ENCODE measurements at regions not wholly inside any gene's neighbourhood (a gene's known extent, or its start where the extent isn't known, plus 50 kb on each side); places are given as distances from the start of the nearest gene placed in this dataset.

GRCh38 chr6:170175644-170176135 lies 115.2 kb downstream of the DLL1 start:
- WGBS, 2 experiments (ENCODE audit: insufficient coverage in 2 of 2), result 88 to 89% methylated on average over 18 to 21 of the region's 28 CpGs
- H3K36me3 ChIP-seq (ENCODE audit: control insufficient read depth, insufficient read depth, low read length), result no peaks in the 10 kb centered on the region
- H3K4me1 ChIP-seq (ENCODE audit: control insufficient read depth, insufficient read depth, low read length, poor library complexity, severe bottlenecking), result no peaks in the 10 kb centered on the region
- H3K27ac ChIP-seq (ENCODE audit: low read depth, low read length, severe bottlenecking), result no peak overlapping the region
- no peaks in the 10 kb centered on the region for H3K9me3 ChIP-seq (ENCODE audit: control insufficient read depth, low read length)
- no peak overlapping the region for H3K4me3 ChIP-seq (ENCODE audit: extremely low read depth, insufficient read depth, low read length, poor library complexity, severe bottlenecking)

- Histone ChIP-seq H3K4me3 (ENCODE audit: extremely low read depth, insufficient read depth, low read length, poor library complexity, severe bottlenecking) (no peak overlapping the region), H3K4me1 (ENCODE audit: control insufficient read depth, insufficient read depth, low read length, poor library complexity, severe bottlenecking) (no peaks in the 10 kb centered on the region)
- 95 to 96% methylated on average over 20 to 36 of the region's 37 CpGs for WGBS, 2 experiments (ENCODE audit: insufficient coverage in 2 of 2)
Measured at GRCh38 chr6:170174771-170175643, 115.9 kb downstream of the DLL1 start.

GRCh38 chr6:170174124-170174770 lies 116.6 kb downstream of the DLL1 start:
- no peak overlapping the region for H3K27ac ChIP-seq (ENCODE audit: low read depth, low read length, severe bottlenecking)
- WGBS, 2 experiments (ENCODE audit: insufficient coverage in 2 of 2), result 96 to 97% methylated on average over 16 to 17 of the region's 17 CpGs

More at GRCh38 chr6:170174771-170175643, 115.9 kb downstream of the DLL1 start:
- Histone ChIP-seq H3K27ac (ENCODE audit: low read depth, low read length, severe bottlenecking) (no peak overlapping the region), H3K9me3 (ENCODE audit: control insufficient read depth, low read length) (no peaks in the 10 kb centered on the region), H3K36me3 (ENCODE audit: control insufficient read depth, insufficient read depth, low read length) (no peaks in the 10 kb centered on the region)

GRCh38 chr6:170173335-170173881 lies 117.5 kb downstream of the DLL1 start:
- Histone ChIP-seq H3K4me3 (ENCODE audit: extremely low read depth, insufficient read depth, low read length, poor library complexity, severe bottlenecking) (no peak overlapping the region), H3K4me1 (ENCODE audit: control insufficient read depth, insufficient read depth, low read length, poor library complexity, severe bottlenecking) (no peaks in the 10 kb centered on the region), H3K27ac (ENCODE audit: low read depth, low read length, severe bottlenecking) (no peak overlapping the region), H3K36me3 (ENCODE audit: control insufficient read depth, insufficient read depth, low read length) (no peaks in the 10 kb centered on the region), H3K9me3 (ENCODE audit: control insufficient read depth, low read length) (no peaks in the 10 kb centered on the region)
- 78 to 82% methylated on average over 3 to 4 of the region's 5 CpGs for WGBS, 2 experiments (ENCODE audit: insufficient coverage in 2 of 2)

More at GRCh38 chr6:170174124-170174770, 116.6 kb downstream of the DLL1 start:
- Histone ChIP-seq H3K4me1 (ENCODE audit: control insufficient read depth, insufficient read depth, low read length, poor library complexity, severe bottlenecking) (no peaks in the 10 kb centered on the region), H3K9me3 (ENCODE audit: control insufficient read depth, low read length) (no peaks in the 10 kb centered on the region), H3K4me3 (ENCODE audit: extremely low read depth, insufficient read depth, low read length, poor library complexity, severe bottlenecking) (no peak overlapping the region), H3K36me3 (ENCODE audit: control insufficient read depth, insufficient read depth, low read length) (no peaks in the 10 kb centered on the region)

- no peak overlapping the region for H3K27ac ChIP-seq (ENCODE audit: low read depth, low read length, severe bottlenecking)
- no peaks in the 10 kb centered on the region for H3K9me3 ChIP-seq (ENCODE audit: control insufficient read depth, low read length)
- H3K4me1 ChIP-seq (ENCODE audit: control insufficient read depth, insufficient read depth, low read length, poor library complexity, severe bottlenecking), result no peaks in the 10 kb centered on the region
- 90 to 96% methylated on average over 20 to 22 of the region's 28 CpGs for WGBS, 2 experiments (ENCODE audit: insufficient coverage in 2 of 2)
- H3K36me3 ChIP-seq (ENCODE audit: control insufficient read depth, insufficient read depth, low read length), result no peaks in the 10 kb centered on the region
- no peak overlapping the region for H3K4me3 ChIP-seq (ENCODE audit: extremely low read depth, insufficient read depth, low read length, poor library complexity, severe bottlenecking)
Measured at GRCh38 chr6:170172825-170173256, 118.0 kb downstream of the DLL1 start.

GRCh38 chr6:170172392-170172791 lies 118.5 kb downstream of the DLL1 start:
- no peaks in the 10 kb centered on the region for H3K4me1 ChIP-seq (ENCODE audit: control insufficient read depth, insufficient read depth, low read length, poor library complexity, severe bottlenecking)
- 70 to 78% methylated on average over 5 of the region's 5 CpGs for WGBS, 2 experiments (ENCODE audit: insufficient coverage in 2 of 2)
- H3K36me3 ChIP-seq (ENCODE audit: control insufficient read depth, insufficient read depth, low read length), result no peaks in the 10 kb centered on the region
- H3K9me3 ChIP-seq (ENCODE audit: control insufficient read depth, low read length), result no peaks in the 10 kb centered on the region
- H3K4me3 ChIP-seq (ENCODE audit: extremely low read depth, insufficient read depth, low read length, poor library complexity, severe bottlenecking), result no peak overlapping the region
- H3K27ac ChIP-seq (ENCODE audit: low read depth, low read length, severe bottlenecking), result no peak overlapping the region

- Histone ChIP-seq H3K9me3 (ENCODE audit: control insufficient read depth, low read length) (no peaks in the 10 kb centered on the region), H3K27ac (ENCODE audit: low read depth, low read length, severe bottlenecking) (no peak overlapping the region), H3K36me3 (ENCODE audit: control insufficient read depth, insufficient read depth, low read length) (no peaks in the 10 kb centered on the region), H3K4me3 (ENCODE audit: extremely low read depth, insufficient read depth, low read length, poor library complexity, severe bottlenecking) (no peak overlapping the region), H3K4me1 (ENCODE audit: control insufficient read depth, insufficient read depth, low read length, poor library complexity, severe bottlenecking) (no peaks in the 10 kb centered on the region)
- 80 to 85% methylated on average over 16 to 19 of the region's 19 CpGs for WGBS, 2 experiments (ENCODE audit: insufficient coverage in 2 of 2)
Measured at GRCh38 chr6:170167657-170168159, 123.2 kb downstream of the DLL1 start.

- H3K36me3 ChIP-seq (ENCODE audit: control insufficient read depth, insufficient read depth, low read length), result no peaks in the 10 kb centered on the region
- 82 to 89% methylated on average over 28 to 30 of the region's 31 CpGs for WGBS, 2 experiments (ENCODE audit: insufficient coverage in 2 of 2)
- no peaks in the 10 kb centered on the region for H3K4me1 ChIP-seq (ENCODE audit: control insufficient read depth, insufficient read depth, low read length, poor library complexity, severe bottlenecking)
- no peak overlapping the region for H3K27ac ChIP-seq (ENCODE audit: low read depth, low read length, severe bottlenecking)
- H3K9me3 ChIP-seq (ENCODE audit: control insufficient read depth, low read length), result no peaks in the 10 kb centered on the region
- H3K4me3 ChIP-seq (ENCODE audit: extremely low read depth, insufficient read depth, low read length, poor library complexity, severe bottlenecking), result no peak overlapping the region
Measured at GRCh38 chr6:170166511-170167122, 124.3 kb downstream of the DLL1 start.

- no peaks in the 10 kb centered on the region for H3K36me3 ChIP-seq (ENCODE audit: control insufficient read depth, insufficient read depth, low read length)
- 88 to 92% methylated on average over 18 to 21 of the region's 22 CpGs for WGBS, 2 experiments (ENCODE audit: insufficient coverage in 2 of 2)
- no peaks in the 10 kb centered on the region for H3K9me3 ChIP-seq (ENCODE audit: control insufficient read depth, low read length)
- H3K4me1 ChIP-seq (ENCODE audit: control insufficient read depth, insufficient read depth, low read length, poor library complexity, severe bottlenecking), result no peaks in the 10 kb centered on the region
- H3K4me3 ChIP-seq (ENCODE audit: extremely low read depth, insufficient read depth, low read length, poor library complexity, severe bottlenecking), result no peak overlapping the region
- no peak overlapping the region for H3K27ac ChIP-seq (ENCODE audit: low read depth, low read length, severe bottlenecking)
Measured at GRCh38 chr6:170165471-170166117, 125.3 kb downstream of the DLL1 start.

GRCh38 chr6:170165085-170165470 lies 125.8 kb downstream of the DLL1 start:
- H3K27ac ChIP-seq (ENCODE audit: low read depth, low read length, severe bottlenecking), result no peak overlapping the region
- WGBS, 2 experiments (ENCODE audit: insufficient coverage in 2 of 2), result 76 to 83% methylated on average over 6 of the region's 11 CpGs
- H3K4me3 ChIP-seq (ENCODE audit: extremely low read depth, insufficient read depth, low read length, poor library complexity, severe bottlenecking), result no peak overlapping the region
- no peaks in the 10 kb centered on the region for H3K9me3 ChIP-seq (ENCODE audit: control insufficient read depth, low read length)
- H3K36me3 ChIP-seq (ENCODE audit: control insufficient read depth, insufficient read depth, low read length), result no peaks in the 10 kb centered on the region
- no peaks in the 10 kb centered on the region for H3K4me1 ChIP-seq (ENCODE audit: control insufficient read depth, insufficient read depth, low read length, poor library complexity, severe bottlenecking)

All from mesodermal cell (in vitro differentiated cells).